Activated naive CD4-positive, alpha-beta T cell treated with anti-CD3 and anti-CD28 coated beads, Interleukin-2, amount 10 ng/mL, durations not matched to agents 7 days and 5 days (primary cell): ENCODE measurements at regions not wholly inside any gene's neighbourhood (a gene's known extent, or its start where the extent isn't known, plus 50 kb on each side); places are given as distances from the start of the nearest gene placed in this dataset.

Experiments
- CTCF ChIA-PET: fragments of 350-600 bp; sonication (Branson Sonifier 250); formaldehyde crosslinking; loops from one replicate; lab custom pipeline; 2021; ENCODE audit warnings: antibody characterized with exemption; lab: Charles Lee
- DNase-seq: peaks from one replicate; pipeline ENCODE4 v3.0.0-alpha.2; 2020
- H3K27ac Mint-ChIP-seq: one replicate; pipeline ENCODE4 v1.8.0; 2021; ENCODE audit warnings: mild to moderate bottlenecking, moderate library complexity, mixed read lengths
- H3K27me3 Mint-ChIP-seq: one replicate; pipeline ENCODE4 v1.8.0; 2021; ENCODE audit warnings: mild to moderate bottlenecking, mixed read lengths
- H3K36me3 Mint-ChIP-seq: one replicate; pipeline ENCODE4 v1.8.0; 2021; ENCODE audit warnings: mixed read lengths
- H3K4me1 Mint-ChIP-seq: one replicate; pipeline ENCODE4 v1.8.0; 2021; ENCODE audit warnings: mixed read lengths
- H3K4me3 Mint-ChIP-seq: one replicate; pipeline ENCODE4 v1.8.0; 2021; ENCODE audit warnings: mild to moderate bottlenecking, moderate library complexity, mixed read lengths
- H3K9me3 Mint-ChIP-seq: one replicate; pipeline ENCODE4 v1.8.0; 2021; ENCODE audit warnings: mixed read lengths

GRCh38 chr10:78688901-78689583 is 379.7 kb upstream of the ZMIZ1 start:
- Mint-ChIP-seq H3K4me1 (no peaks in the 10 kb centered on the region), H3K27me3 (no peaks in the 10 kb centered on the region), H3K4me3 (no peak overlapping the region), H3K9me3 (no peaks in the 10 kb centered on the region), H3K36me3 (no peaks in the 10 kb centered on the region), H3K27ac (no peak overlapping the region)
- DNase-seq = no peak
- CTCF ChIA-PET = no interaction called here

GRCh38 chr10:78689584-78689935 is 379.2 kb upstream of the ZMIZ1 start:
- Mint-ChIP-seq H3K27me3 (no peaks in the 10 kb centered on the region), H3K27ac (no peak overlapping the region), H3K4me3 (no peak overlapping the region), H3K36me3 (no peaks in the 10 kb centered on the region), H3K9me3 (no peaks in the 10 kb centered on the region), H3K4me1 (no peaks in the 10 kb centered on the region)
- CTCF ChIA-PET = no interaction called here
- DNase-seq = no peak

- no peak for DNase-seq
- Mint-ChIP-seq H3K4me1 (no peaks in the 10 kb centered on the region), H3K9me3 (no peaks in the 10 kb centered on the region), H3K27me3 (no peaks in the 10 kb centered on the region), H3K27ac (no peak overlapping the region), H3K36me3 (no peaks in the 10 kb centered on the region), H3K4me3 (no peak overlapping the region)
- CTCF ChIA-PET = no interaction called here
Measured at GRCh38 chr10:78690354-78691111, 378.2 kb upstream of the ZMIZ1 start.

- Mint-ChIP-seq H3K36me3 (no peaks in the 10 kb centered on the region), H3K27me3 (no peaks in the 10 kb centered on the region), H3K9me3 (no peaks in the 10 kb centered on the region), H3K4me1 (no peaks in the 10 kb centered on the region), H3K4me3 (no peak overlapping the region), H3K27ac (no peak overlapping the region)
- CTCF ChIA-PET = no interaction called here
- no peak for DNase-seq
Measured at GRCh38 chr10:78691301-78692030, 377.3 kb upstream of the ZMIZ1 start.

- no peaks in the 10 kb centered on the region for H3K9me3 Mint-ChIP-seq
- DNase-seq = no peak
- peaks cover 3% of the 10 kb centered on the region for H3K27me3 Mint-ChIP-seq
- H3K36me3 Mint-ChIP-seq = no peaks in the 10 kb centered on the region
- CTCF ChIA-PET = no interaction called here
- H3K4me1 Mint-ChIP-seq = no peaks in the 10 kb centered on the region
- H3K4me3 Mint-ChIP-seq = no peak overlapping the region
- H3K27ac Mint-ChIP-seq = no peak overlapping the region
Measured at GRCh38 chr10:78692071-78692470, 376.7 kb upstream of the ZMIZ1 start.

GRCh38 chr10:78695846-78696245 is 372.9 kb upstream of the ZMIZ1 start:
- CTCF ChIA-PET = no interaction called here
- Mint-ChIP-seq H3K27ac (no peak overlapping the region), H3K9me3 (no peaks in the 10 kb centered on the region), H3K4me3 (no peak overlapping the region), H3K27me3 (peaks cover 3% of the 10 kb centered on the region), H3K4me1 (no peaks in the 10 kb centered on the region), H3K36me3 (no peaks in the 10 kb centered on the region)
- no peak for DNase-seq

- no peaks in the 10 kb centered on the region for H3K9me3 Mint-ChIP-seq
- no peaks in the 10 kb centered on the region for H3K4me1 Mint-ChIP-seq
- CTCF ChIA-PET = no interaction called here
- H3K27ac Mint-ChIP-seq = no peak overlapping the region
- H3K36me3 Mint-ChIP-seq = no peaks in the 10 kb centered on the region
- H3K27me3 Mint-ChIP-seq = peaks cover 3% of the 10 kb centered on the region
- no peak overlapping the region for H3K4me3 Mint-ChIP-seq
- DNase-seq = no peak
Measured at GRCh38 chr10:78696791-78697395, 371.9 kb upstream of the ZMIZ1 start.

- Mint-ChIP-seq H3K27me3 (peaks cover 3% of the 10 kb centered on the region), H3K4me1 (no peaks in the 10 kb centered on the region), H3K9me3 (no peaks in the 10 kb centered on the region), H3K27ac (no peak overlapping the region), H3K4me3 (no peak overlapping the region), H3K36me3 (no peaks in the 10 kb centered on the region)
- no peak for DNase-seq
- CTCF ChIA-PET = no interaction called here
Measured at GRCh38 chr10:78699971-78700370, 368.8 kb upstream of the ZMIZ1 start.

- Mint-ChIP-seq H3K9me3 (no peaks in the 10 kb centered on the region), H3K27ac (no peak overlapping the region), H3K36me3 (no peaks in the 10 kb centered on the region), H3K4me1 (no peaks in the 10 kb centered on the region), H3K4me3 (no peak overlapping the region), H3K27me3 (peaks cover 3% of the 10 kb centered on the region)
- CTCF ChIA-PET = no interaction called here
- DNase-seq = no peak
Measured at GRCh38 chr10:78700413-78700812, 368.4 kb upstream of the ZMIZ1 start.

GRCh38 chr10:78700816-78701520 is 367.8 kb upstream of the ZMIZ1 start:
- Mint-ChIP-seq H3K4me1 (no peaks in the 10 kb centered on the region), H3K36me3 (no peaks in the 10 kb centered on the region), H3K9me3 (no peaks in the 10 kb centered on the region), H3K27ac (no peak overlapping the region), H3K27me3 (peaks cover 3% of the 10 kb centered on the region), H3K4me3 (no peak overlapping the region)
- no peak for DNase-seq
- CTCF ChIA-PET = no interaction called here

GRCh38 chr10:78702186-78702585 is 366.6 kb upstream of the ZMIZ1 start:
- no peak overlapping the region for H3K27ac Mint-ChIP-seq
- no peaks in the 10 kb centered on the region for H3K9me3 Mint-ChIP-seq
- H3K4me1 Mint-ChIP-seq = no peaks in the 10 kb centered on the region
- no peak overlapping the region for H3K4me3 Mint-ChIP-seq
- no peak for DNase-seq
- CTCF ChIA-PET = no interaction called here
- H3K36me3 Mint-ChIP-seq = no peaks in the 10 kb centered on the region
- no peaks in the 10 kb centered on the region for H3K27me3 Mint-ChIP-seq

GRCh38 chr10:78702876-78703275 is 365.9 kb upstream of the ZMIZ1 start:
- Mint-ChIP-seq H3K4me1 (no peaks in the 10 kb centered on the region), H3K4me3 (no peak overlapping the region), H3K27ac (no peak overlapping the region), H3K36me3 (no peaks in the 10 kb centered on the region), H3K9me3 (no peaks in the 10 kb centered on the region), H3K27me3 (no peaks in the 10 kb centered on the region)
- CTCF ChIA-PET = no interaction called here
- no peak for DNase-seq

GRCh38 chr10:78703593-78703992 is 365.2 kb upstream of the ZMIZ1 start:
- Mint-ChIP-seq H3K27ac (no peak overlapping the region), H3K36me3 (no peaks in the 10 kb centered on the region), H3K4me3 (no peak overlapping the region), H3K9me3 (no peaks in the 10 kb centered on the region), H3K4me1 (no peaks in the 10 kb centered on the region), H3K27me3 (peaks cover 5% of the 10 kb centered on the region)
- DNase-seq = no peak
- CTCF ChIA-PET = no interaction called here

GRCh38 chr10:78706256-78706655 is 362.5 kb upstream of the ZMIZ1 start:
- no peak for DNase-seq
- Mint-ChIP-seq H3K27ac (no peak overlapping the region), H3K4me1 (no peaks in the 10 kb centered on the region), H3K27me3 (peaks cover 9% of the 10 kb centered on the region), H3K9me3 (no peaks in the 10 kb centered on the region), H3K36me3 (no peaks in the 10 kb centered on the region), H3K4me3 (no peak overlapping the region)
- CTCF ChIA-PET = no interaction called here
